ENCODE measurements at regions not wholly inside any gene's neighbourhood (a gene's known extent, or its start where the extent isn't known, plus 50 kb on each side); places are given as distances from the start of the nearest gene placed in this dataset.

- Histone ChIP-seq H3K27ac (ENCODE audit: low read depth, low read length) (no peak overlapping the region), H3K4me2 (ENCODE audit: low read length) (no peak overlapping the region), H3K9me2 (replicated peaks; ENCODE audit: control insufficient read depth, low read length) (no peaks in the 10 kb centered on the region), H3F3A (ENCODE audit: control insufficient read depth, insufficient read depth) (no peaks in the 10 kb centered on the region), H3K27me3 (ENCODE audit: control insufficient read depth, low read length) (no peaks in the 10 kb centered on the region), H3K36me3 (ENCODE audit: control insufficient read depth, low read length) (no peaks in the 10 kb centered on the region), H4K20me1 (ENCODE audit: control insufficient read depth, insufficient read depth, low read depth, low read length) (no peaks in the 10 kb centered on the region), H3K4me1 (ENCODE audit: control insufficient read depth, low read length) (no peaks in the 10 kb centered on the region), H3K79me2 (ENCODE audit: control insufficient read depth, low read length) (no peaks in the 10 kb centered on the region), H3K9me3 (ENCODE audit: control insufficient read depth, insufficient read depth, low read length) (no peaks in the 10 kb centered on the region), H3K4me3 (ENCODE audit: low read length) (no peak overlapping the region)
- TF ChIP-seq EZH2phosphoT487 (IDR thresholded peaks at IDR 0.05; ENCODE audit: borderline replicate concordance, low read length) (no peak), CTCF (IDR thresholded peaks at IDR 0.05; ENCODE audit: low read depth, low read length, poor library complexity, severe bottlenecking) (no peak)
These were observed 89.8 kb upstream of the FNDC3B start for GRCh38 chr3:171949554-171949953.

- Histone ChIP-seq H3K27me3 (ENCODE audit: control insufficient read depth, low read length) (no peaks in the 10 kb centered on the region), H3K36me3 (ENCODE audit: control insufficient read depth, low read length) (no peaks in the 10 kb centered on the region), H3K79me2 (ENCODE audit: control insufficient read depth, low read length) (no peaks in the 10 kb centered on the region), H3F3A (ENCODE audit: control insufficient read depth, insufficient read depth) (no peaks in the 10 kb centered on the region), H3K4me2 (ENCODE audit: low read length) (no peak overlapping the region), H4K20me1 (ENCODE audit: control insufficient read depth, insufficient read depth, low read depth, low read length) (no peaks in the 10 kb centered on the region), H3K4me1 (ENCODE audit: control insufficient read depth, low read length) (no peaks in the 10 kb centered on the region), H3K4me3 (ENCODE audit: low read length) (no peak overlapping the region), H3K9me2 (replicated peaks; ENCODE audit: control insufficient read depth, low read length) (no peaks in the 10 kb centered on the region), H3K27ac (ENCODE audit: low read depth, low read length) (no peak overlapping the region), H3K9me3 (ENCODE audit: control insufficient read depth, insufficient read depth, low read length) (no peaks in the 10 kb centered on the region)
- TF ChIP-seq EZH2phosphoT487 (IDR thresholded peaks at IDR 0.05; ENCODE audit: borderline replicate concordance, low read length) = no peak
- TF ChIP-seq CTCF (IDR thresholded peaks at IDR 0.05; ENCODE audit: low read depth, low read length, poor library complexity, severe bottlenecking) = no peak
These were observed 89.0 kb upstream of the FNDC3B start for GRCh38 chr3:171950373-171950772.

GRCh38 chr3:171951597-171951996 is 87.8 kb upstream of the FNDC3B start:
- Histone ChIP-seq H3F3A (ENCODE audit: control insufficient read depth, insufficient read depth) (no peaks in the 10 kb centered on the region), H3K4me1 (ENCODE audit: control insufficient read depth, low read length) (no peaks in the 10 kb centered on the region), H3K79me2 (ENCODE audit: control insufficient read depth, low read length) (no peaks in the 10 kb centered on the region), H3K4me3 (ENCODE audit: low read length) (no peak overlapping the region), H3K27ac (ENCODE audit: low read depth, low read length) (no peak overlapping the region), H3K36me3 (ENCODE audit: control insufficient read depth, low read length) (no peaks in the 10 kb centered on the region), H3K9me3 (ENCODE audit: control insufficient read depth, insufficient read depth, low read length) (no peaks in the 10 kb centered on the region), H3K4me2 (ENCODE audit: low read length) (no peak overlapping the region), H4K20me1 (ENCODE audit: control insufficient read depth, insufficient read depth, low read depth, low read length) (no peaks in the 10 kb centered on the region), H3K27me3 (ENCODE audit: control insufficient read depth, low read length) (no peaks in the 10 kb centered on the region), H3K9me2 (replicated peaks; ENCODE audit: control insufficient read depth, low read length) (no peaks in the 10 kb centered on the region)
- no peak for TF ChIP-seq CTCF (IDR thresholded peaks at IDR 0.05; ENCODE audit: low read depth, low read length, poor library complexity, severe bottlenecking)
- TF ChIP-seq EZH2phosphoT487 (IDR thresholded peaks at IDR 0.05; ENCODE audit: borderline replicate concordance, low read length) = no peak

Measured in DOHH2 (cell line).